CD4-positive, alpha-beta T cell treated with Interleukin-6 for 4 hours (primary cell): ENCODE measurements at regions not wholly inside any gene's neighbourhood (a gene's known extent, or its start where the extent isn't known, plus 50 kb on each side); places are given as distances from the start of the nearest gene placed in this dataset.
"Not testable (repeated sequence)": the region's sequence is repeated elsewhere in the genome, so short reads cannot be mapped to it uniquely, and the experiment has no call there.

Experiments
- DNase-seq: peaks from one replicate; pipeline ENCODE4 v3.0.0-alpha.2; 2020; ENCODE audit warnings: mixed read lengths

- no peak for DNase-seq
Measured at GRCh38 chr3:5563537-5564277, 376.2 kb downstream of the EDEM1 start.

DNA sequence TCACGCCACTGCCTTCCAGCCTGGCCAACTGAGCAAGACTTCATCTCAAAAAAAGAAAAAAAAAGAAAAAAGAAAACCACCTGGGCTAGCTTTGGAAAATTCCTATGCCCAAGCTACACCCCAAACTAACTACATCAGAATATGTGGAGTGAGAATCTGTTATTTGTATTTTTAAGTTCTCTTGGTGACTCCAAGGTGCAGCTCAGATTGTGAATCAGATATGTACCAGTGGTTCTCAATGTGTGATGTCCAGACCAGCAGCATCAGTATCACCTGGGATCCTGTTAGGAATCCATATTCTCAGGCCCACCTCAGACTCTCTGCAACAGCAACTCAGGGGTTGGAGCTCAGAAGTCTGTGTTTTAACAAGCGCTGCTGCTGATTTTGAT is 376.8 kb downstream of the EDEM1 start:
- DNase-seq = no peak

GRCh38 chr3:5565026-5565425 is 377.5 kb downstream of the EDEM1 start:
- no peak for DNase-seq

- no peak for DNase-seq
Measured at GRCh38 chr3:5567113-5567512, 379.6 kb downstream of the EDEM1 start.

DNA sequence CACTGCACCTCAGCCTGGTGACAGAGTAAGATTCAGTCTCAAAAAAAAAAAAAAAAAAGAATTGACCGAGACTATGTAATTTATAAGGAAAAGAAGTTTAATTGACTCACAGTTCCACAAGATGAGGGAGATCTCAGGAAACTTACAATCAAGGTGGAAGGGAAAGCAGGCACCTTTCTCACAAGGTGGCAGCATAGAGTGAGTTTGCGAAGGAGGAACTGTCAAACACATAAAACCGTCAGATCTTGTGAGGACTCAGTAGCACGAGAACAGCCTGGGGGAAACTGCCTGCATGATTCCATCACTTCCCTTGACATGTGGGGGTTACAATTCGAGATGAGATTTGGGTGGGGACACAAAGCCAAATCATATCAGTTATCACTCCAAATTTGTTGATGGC is 380.9 kb downstream of the EDEM1 start:
- DNase-seq = no peak

DNA sequence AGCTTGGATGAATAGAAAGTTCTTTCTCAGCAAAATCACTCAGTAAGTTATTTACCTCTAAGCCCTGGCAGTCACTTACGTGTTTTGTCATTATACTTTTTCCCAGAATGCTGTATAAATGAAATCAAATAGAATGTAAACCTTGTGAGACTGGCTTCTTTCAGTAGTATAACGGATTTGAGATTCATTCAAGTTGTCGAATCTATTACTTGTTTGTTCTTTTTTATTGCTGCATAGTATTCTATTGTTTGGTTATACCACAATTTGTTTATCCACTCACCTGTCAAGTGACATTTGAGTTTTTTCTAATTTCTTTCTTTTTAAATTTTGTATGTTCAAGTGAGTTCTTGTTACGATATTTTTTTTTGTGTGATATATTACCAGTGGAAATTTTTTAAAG is 381.6 kb downstream of the EDEM1 start:
- no peak for DNase-seq

DNA sequence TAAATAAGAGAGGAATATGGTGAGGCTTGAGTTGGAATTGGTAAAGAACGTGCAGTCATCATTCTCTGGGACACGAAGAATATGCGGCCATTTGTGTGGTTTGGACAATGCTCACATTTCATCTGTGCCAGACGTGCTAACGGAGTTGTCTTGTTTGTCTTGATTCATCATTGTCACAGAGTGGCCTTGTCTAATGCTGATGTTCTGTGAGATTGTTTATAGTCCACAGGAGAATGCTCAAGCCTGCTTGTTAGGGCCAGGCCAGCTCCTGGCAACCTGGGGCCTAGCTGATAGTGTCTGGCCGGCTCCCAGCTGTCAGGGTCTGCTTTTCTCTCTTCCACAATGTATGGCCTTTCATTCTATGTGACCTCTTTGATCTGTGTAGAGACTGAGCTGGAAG is 384.7 kb downstream of the EDEM1 start:
- DNase-seq = no peak

- no peak for DNase-seq
Measured at GRCh38 chr3:5576277-5577011, 388.9 kb downstream of the EDEM1 start.

- DNase-seq = no peak
Measured at GRCh38 chr3:5579139-5579602, 391.7 kb downstream of the EDEM1 start.

GRCh38 chr3:5579946-5580345 is 392.4 kb downstream of the EDEM1 start:
- DNase-seq = no peak

DNA sequence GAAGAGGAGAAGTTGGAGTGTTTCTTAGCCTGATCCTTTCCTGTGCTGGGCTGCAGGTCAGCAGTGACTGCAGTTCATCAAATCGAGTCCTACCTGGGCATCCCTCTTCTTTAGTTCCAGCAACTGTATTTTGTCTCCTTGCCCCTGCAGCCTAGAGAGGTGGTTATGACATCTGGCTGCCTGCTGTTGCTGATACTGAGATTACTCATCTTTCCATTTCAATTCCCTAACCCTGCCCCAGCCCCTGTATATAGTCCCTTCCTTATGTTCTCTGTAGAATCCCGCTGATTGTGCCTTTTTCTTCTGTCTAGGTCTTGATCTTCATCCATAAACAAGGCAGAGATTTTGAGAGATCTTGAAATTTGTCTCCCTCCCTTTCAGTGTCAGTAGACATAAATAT is 393.3 kb downstream of the EDEM1 start:
- DNase-seq = no peak

GRCh38 chr3:5581743-5582142 is 394.2 kb downstream of the EDEM1 start:
- DNase-seq = no peak

- DNase-seq = no peak
Measured at GRCh38 chr3:5583920-5584319, 396.4 kb downstream of the EDEM1 start.

DNA sequence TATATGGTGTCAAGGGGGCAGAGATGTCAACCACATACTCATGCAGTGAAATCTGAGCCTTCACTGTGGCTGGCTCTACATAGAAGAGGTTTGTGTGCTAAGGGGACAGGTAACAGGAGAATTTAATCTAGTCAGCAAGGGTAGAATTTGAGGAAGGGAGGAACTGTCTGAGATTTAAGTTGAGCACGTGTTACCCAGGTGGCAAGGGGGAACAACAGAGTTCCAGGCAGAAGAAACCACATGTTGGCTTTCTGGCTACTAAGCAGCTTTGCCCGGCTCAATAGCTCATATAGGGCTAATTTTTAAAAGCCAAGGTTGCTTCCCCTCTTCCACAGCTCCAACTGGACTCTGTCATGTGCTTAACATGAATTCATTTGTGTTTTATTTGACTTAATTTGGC is 397.6 kb downstream of the EDEM1 start:
- no peak for DNase-seq

DNA sequence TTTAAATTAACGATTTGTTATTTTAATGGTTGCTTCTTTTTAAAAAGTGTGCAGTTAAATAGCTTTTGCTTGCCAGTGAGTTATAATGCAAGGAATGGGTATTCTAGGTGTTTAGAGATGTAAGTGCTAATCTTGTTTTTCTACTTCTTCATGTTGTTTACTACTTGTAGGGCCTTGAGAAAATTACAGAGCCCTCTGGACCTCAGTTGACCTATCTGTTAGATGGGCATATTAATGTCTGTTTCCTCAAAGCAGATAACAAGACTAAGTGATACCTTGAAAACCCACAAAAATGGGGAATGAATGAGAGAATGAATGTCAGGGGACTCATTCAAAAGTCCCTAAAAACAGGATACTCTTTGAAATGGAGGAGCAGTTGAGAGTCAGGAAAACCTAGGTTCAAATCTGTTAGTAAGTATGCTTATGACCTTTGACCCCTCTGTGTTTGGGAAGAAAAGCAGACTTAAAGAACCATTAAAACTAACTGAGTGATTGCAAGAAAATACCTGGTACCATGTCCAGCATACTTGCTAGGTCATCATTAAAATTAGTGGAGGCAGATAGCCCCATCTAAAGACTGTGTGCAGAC is 419.5 kb downstream of the EDEM1 start:
- no peak for DNase-seq

DNA sequence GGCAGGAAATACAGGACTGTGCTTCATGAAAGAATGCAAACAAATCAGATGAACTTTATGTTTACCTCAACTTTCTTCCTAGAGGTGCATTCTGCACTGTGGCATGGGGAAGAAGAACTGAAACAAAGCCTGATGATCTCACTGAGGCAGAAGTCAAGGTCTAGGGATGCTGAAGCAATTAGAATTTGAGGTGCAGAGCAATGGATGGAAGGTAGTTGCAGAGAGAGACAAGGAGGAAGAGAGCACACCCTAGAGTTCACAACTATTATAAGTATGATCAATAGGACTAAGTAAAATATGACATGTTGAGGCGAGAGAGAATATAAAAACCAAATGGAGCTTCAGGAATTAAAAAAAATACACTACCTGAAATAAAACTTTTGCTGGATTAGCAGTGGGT is 420.1 kb downstream of the EDEM1 start:
- DNase-seq = no peak

GRCh38 chr3:5608971-5609370 is 421.5 kb downstream of the EDEM1 start:
- DNase-seq = not testable (repeated sequence)

DNA sequence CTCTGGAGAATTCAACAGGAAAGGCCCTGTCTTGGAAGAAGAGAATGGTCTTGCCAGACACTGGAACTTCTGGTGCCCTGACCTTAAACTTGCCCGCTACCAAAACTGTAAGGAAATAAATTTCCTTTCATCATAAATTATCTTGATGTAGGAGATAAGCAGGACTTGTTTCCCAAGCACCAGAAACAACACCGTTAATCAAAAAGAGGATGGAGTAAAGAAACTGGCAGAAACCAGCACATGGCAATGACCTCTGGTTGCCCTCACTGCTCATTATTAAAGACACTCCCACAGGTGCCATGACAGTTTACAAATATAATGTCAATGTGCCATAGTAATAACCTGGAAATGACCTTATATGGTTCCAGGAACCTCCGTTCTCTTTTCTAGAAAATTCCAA is 426.1 kb downstream of the EDEM1 start:
- DNase-seq = no peak

GRCh38 chr3:5616873-5617272 is 429.4 kb downstream of the EDEM1 start:
- DNase-seq = no peak

DNA sequence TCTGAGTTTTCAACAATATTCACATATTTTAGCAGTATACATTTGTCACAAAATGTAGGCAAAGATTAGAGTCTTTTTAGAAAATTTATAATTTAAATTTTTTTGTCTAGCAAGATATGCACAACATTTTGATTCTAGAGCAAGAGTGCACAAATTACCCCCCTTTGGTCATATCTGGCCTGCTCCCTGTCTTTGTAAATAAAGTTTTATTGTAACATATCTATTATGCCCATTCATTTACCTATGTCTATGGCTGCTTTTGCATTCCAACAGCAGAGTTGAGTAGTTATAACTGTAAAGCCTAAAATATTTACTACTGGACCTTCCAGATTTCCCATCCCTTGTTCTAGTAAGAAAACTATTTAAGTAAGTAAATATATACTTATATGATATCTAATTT is 430.7 kb downstream of the EDEM1 start:
- no peak for DNase-seq

GRCh38 chr3:5630406-5630805 is 442.9 kb downstream of the EDEM1 start:
- no peak for DNase-seq

DNA sequence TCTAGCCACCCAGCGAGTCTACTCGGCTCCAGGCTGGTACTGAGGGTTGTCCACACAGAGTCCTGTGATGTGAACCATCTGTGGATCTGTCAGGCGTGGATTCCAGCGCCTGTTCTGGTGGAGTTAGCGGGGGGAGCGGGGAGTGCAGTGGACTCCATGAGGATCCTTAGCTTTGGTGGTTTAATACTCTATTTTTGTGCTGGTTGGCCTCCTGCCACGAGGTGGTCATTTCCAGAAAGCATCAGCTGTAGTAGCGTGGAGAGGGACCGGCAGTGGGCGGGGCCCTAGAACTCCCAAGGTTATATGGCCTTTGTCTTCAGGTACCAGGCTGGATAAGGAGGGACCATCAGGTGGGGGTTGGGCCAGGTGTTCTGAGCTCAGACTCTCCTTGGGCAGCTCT is 446.5 kb downstream of the EDEM1 start:
- DNase-seq = no peak

DNA sequence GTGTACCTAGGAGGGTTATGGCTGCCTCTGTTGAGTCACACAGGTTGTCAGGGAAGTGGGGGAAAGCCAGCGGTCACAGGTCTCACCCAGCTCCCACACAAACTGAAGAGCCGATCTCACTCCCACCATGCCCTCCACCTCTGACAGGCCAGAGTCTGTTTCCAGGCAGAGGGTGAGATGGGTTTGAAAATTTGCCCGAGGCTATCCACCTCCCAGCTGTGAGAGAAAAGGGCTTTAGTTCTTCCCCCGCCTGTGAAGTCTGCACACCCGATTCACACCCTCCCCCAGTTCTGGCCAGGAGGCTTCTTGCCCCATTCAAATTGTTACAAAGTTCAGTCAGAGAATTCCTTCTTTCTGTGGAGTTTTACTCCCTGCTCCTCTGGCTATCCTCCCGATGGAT is 446.9 kb downstream of the EDEM1 start:
- DNase-seq = no peak

GRCh38 chr3:5635746-5636145 is 448.2 kb downstream of the EDEM1 start:
- no peak for DNase-seq
